HEK293 (cell line): ENCODE measurements at regions not wholly inside any gene's neighbourhood (a gene's known extent, or its start where the extent isn't known, plus 50 kb on each side); places are given as distances from the start of the nearest gene placed in this dataset.

ENCODE experiments used
- CTCF ChIA-PET: fragments of 350-600 bp; formaldehyde crosslinking; extraction: SDS; loops from one replicate; lab custom pipeline; 2021; ENCODE audit warnings: antibody characterized with exemption; lab: Yijun Ruan, JAX
- POLR2A ChIA-PET: fragments of 300-600 bp; formaldehyde crosslinking; extraction: SDS; loops from one replicate; lab custom pipeline; 2020; ENCODE audit warnings: antibody characterized with exemption, inconsistent platforms; lab: Yijun Ruan, JAX
- H3K27ac ChIP-seq: fragments of 200-500 bp; sonication (Bioruptor generic); 2 replicates; pipeline ENCODE4 v1.5.1; 2014; ENCODE audit warnings: low read depth, low read length, control low read depth, inconsistent platforms; ENCODE audit errors: extremely low read depth
- H3K36me3 ChIP-seq, 2 experiments: fragments of 200-500 bp in 1 of 2; sonication (Bioruptor generic) in 1 of 2; 1 replicate in 1 of 2; 2 replicates in 1 of 2; pipeline ENCODE4 v1.5.1; 2014 to 2017; ENCODE audit warnings: inconsistent platforms in 2 of 2, low read length in 2 of 2; ENCODE audit not compliant: control insufficient read depth in 2 of 2, insufficient read depth in 1 of 2
- H3K4me1 ChIP-seq: fragments of 200-500 bp; sonication (Bioruptor generic); 2 replicates; pipeline ENCODE4 v1.5.1; 2014; ENCODE audit warnings: mild to moderate bottlenecking, low read length, inconsistent platforms; ENCODE audit not compliant: control insufficient read depth, insufficient read depth
- H3K4me3 ChIP-seq: 2 replicates; pipeline ENCODE4 v1.5.1; 2011; ENCODE audit warnings: low read depth, mild to moderate bottlenecking, control low read depth, low read length, moderate library complexity
- H3K9me3 ChIP-seq: fragments of 200-500 bp; sonication (Bioruptor generic); 2 replicates; pipeline ENCODE4 v1.5.1; 2014; ENCODE audit warnings: low read depth, low read length, inconsistent platforms; ENCODE audit not compliant: control insufficient read depth, insufficient read depth
- HOXD13 ChIP-seq: sonication (generic); formaldehyde crosslinking; IDR thresholded peaks from 2 replicates; pipeline ENCODE4 v1.8.0; 2022; ENCODE audit warnings: missing genetic modification reagents, borderline replicate concordance
- KLF7 ChIP-seq: fragments of 450-650 bp; formaldehyde crosslinking; IDR thresholded peaks from 2 replicates; pipeline ENCODE4 v1.5.1; 2016; ENCODE audit warnings: missing biosample characterization, missing genetic modification characterization, borderline replicate concordance
- MYNN ChIP-seq: fragments of 450-650 bp; formaldehyde crosslinking; IDR thresholded peaks from 2 replicates; pipeline ENCODE4 v1.5.1; 2016; ENCODE audit warnings: missing biosample characterization, missing genetic modification characterization, borderline replicate concordance
- MZF1 ChIP-seq: fragments of 450-650 bp; formaldehyde crosslinking; IDR thresholded peaks from 2 replicates; pipeline ENCODE4 v1.5.1; 2017; ENCODE audit warnings: missing biosample characterization, missing genetic modification characterization, borderline replicate concordance
- RBAK ChIP-seq: fragments of 450-650 bp; formaldehyde crosslinking; IDR thresholded peaks from 2 replicates; pipeline ENCODE4 v1.5.1; 2016; ENCODE audit warnings: missing biosample characterization, missing genetic modification characterization
- SCRT1 ChIP-seq: fragments of 450-650 bp; formaldehyde crosslinking; IDR thresholded peaks from 2 replicates; pipeline ENCODE4 v1.5.1; 2016; ENCODE audit warnings: missing biosample characterization, missing genetic modification characterization, borderline replicate concordance
- ZBTB8A ChIP-seq: fragments of 450-650 bp; formaldehyde crosslinking; IDR thresholded peaks from 2 replicates; pipeline ENCODE4 v1.5.1; 2016; ENCODE audit warnings: missing biosample characterization, missing genetic modification characterization
- ZFHX2 ChIP-seq: fragments of 450-650 bp; formaldehyde crosslinking; conservative IDR thresholded peaks from 2 replicates; pipeline ENCODE4 v1.5.1; 2016; ENCODE audit warnings: missing biosample characterization, missing genetic modification characterization
- ZNF155 ChIP-seq: fragments of 450-650 bp; formaldehyde crosslinking; IDR thresholded peaks from 2 replicates; pipeline ENCODE4 v1.5.1; 2016; ENCODE audit warnings: missing biosample characterization, missing genetic modification characterization
- ZNF157 ChIP-seq: fragments of 450-650 bp; formaldehyde crosslinking; IDR thresholded peaks from 2 replicates; pipeline ENCODE4 v1.5.1; 2016; ENCODE audit warnings: missing biosample characterization, missing genetic modification characterization
- ZNF175 ChIP-seq: fragments of 450-650 bp; formaldehyde crosslinking; IDR thresholded peaks from 2 replicates; pipeline ENCODE4 v1.5.1; 2016; ENCODE audit warnings: missing biosample characterization, missing genetic modification characterization
- ZNF248 ChIP-seq: fragments of 450-650 bp; formaldehyde crosslinking; IDR thresholded peaks from 2 replicates; pipeline ENCODE4 v1.5.1; 2017; ENCODE audit warnings: missing biosample characterization, missing genetic modification characterization
- ZNF302 ChIP-seq: fragments of 450-650 bp; formaldehyde crosslinking; IDR thresholded peaks from 2 replicates; pipeline ENCODE4 v1.5.1; 2016; ENCODE audit warnings: missing biosample characterization, missing genetic modification characterization, low read depth
- ZNF391 ChIP-seq: fragments of 450-650 bp; formaldehyde crosslinking; IDR thresholded peaks from 2 replicates; pipeline ENCODE4 v1.5.1; 2016; ENCODE audit warnings: low read depth, missing biosample characterization, missing genetic modification characterization, borderline replicate concordance
- ZNF423 ChIP-seq: fragments of 450-650 bp; formaldehyde crosslinking; IDR thresholded peaks from 2 replicates; pipeline ENCODE4 v1.5.1; 2016; ENCODE audit warnings: missing biosample characterization, missing genetic modification characterization
- ZNF426 ChIP-seq: fragments of 450-650 bp; formaldehyde crosslinking; IDR thresholded peaks from 2 replicates; pipeline ENCODE4 v1.5.1; 2017; ENCODE audit warnings: missing biosample characterization, missing genetic modification characterization, mild to moderate bottlenecking, inconsistent platforms, moderate library complexity
- ZNF473 ChIP-seq: fragments of 450-650 bp; formaldehyde crosslinking; IDR thresholded peaks from 2 replicates; pipeline ENCODE4 v1.5.1; 2017; ENCODE audit warnings: missing biosample characterization, missing genetic modification characterization
- ZNF521 ChIP-seq: fragments of 450-650 bp; formaldehyde crosslinking; IDR thresholded peaks from 2 replicates; pipeline ENCODE4 v1.5.1; 2017; ENCODE audit warnings: missing biosample characterization, mild to moderate bottlenecking, missing genetic modification characterization
- ZNF529 ChIP-seq: fragments of 450-650 bp; formaldehyde crosslinking; IDR thresholded peaks from 2 replicates; pipeline ENCODE4 v1.5.1; 2017; ENCODE audit warnings: missing genetic modification characterization, missing biosample characterization; ENCODE audit not compliant: insufficient replicate concordance
- ZNF558 ChIP-seq: fragments of 450-650 bp; formaldehyde crosslinking; IDR thresholded peaks from 2 replicates; pipeline ENCODE4 v1.5.1; 2016; ENCODE audit warnings: missing biosample characterization, missing genetic modification characterization
- ZSCAN16 ChIP-seq: fragments of 450-650 bp; formaldehyde crosslinking; IDR thresholded peaks from 2 replicates; pipeline ENCODE4 v1.5.1; 2016; ENCODE audit warnings: missing biosample characterization, missing genetic modification characterization
- TF ChIP-seq, protein P1 (sequence below): fragments of 450-650 bp; formaldehyde crosslinking; IDR thresholded peaks from 2 replicates; pipeline ENCODE4 v1.5.1; 2016; ENCODE audit warnings: missing biosample characterization, missing genetic modification characterization
- TF ChIP-seq, protein P2 (sequence below): fragments of 450-650 bp; formaldehyde crosslinking; IDR thresholded peaks from 2 replicates; pipeline ENCODE4 v1.5.1; 2016; ENCODE audit warnings: missing biosample characterization, missing genetic modification characterization, borderline replicate concordance
- TF ChIP-seq, protein P3 (sequence below): fragments of 450-650 bp; formaldehyde crosslinking; IDR thresholded peaks from 2 replicates; pipeline ENCODE4 v1.5.1; 2016; ENCODE audit warnings: missing biosample characterization, missing genetic modification characterization
- TF ChIP-seq, protein P4 (sequence below): fragments of 450-650 bp; formaldehyde crosslinking; IDR thresholded peaks from 2 replicates; pipeline ENCODE4 v1.5.1; 2017; ENCODE audit warnings: missing biosample characterization, missing genetic modification characterization
- TF ChIP-seq, protein P5 (sequence below): fragments of 450-650 bp; formaldehyde crosslinking; IDR thresholded peaks from 2 replicates; pipeline ENCODE4 v1.5.1; 2016; ENCODE audit warnings: missing biosample characterization, missing genetic modification characterization, low read depth

DNA sequence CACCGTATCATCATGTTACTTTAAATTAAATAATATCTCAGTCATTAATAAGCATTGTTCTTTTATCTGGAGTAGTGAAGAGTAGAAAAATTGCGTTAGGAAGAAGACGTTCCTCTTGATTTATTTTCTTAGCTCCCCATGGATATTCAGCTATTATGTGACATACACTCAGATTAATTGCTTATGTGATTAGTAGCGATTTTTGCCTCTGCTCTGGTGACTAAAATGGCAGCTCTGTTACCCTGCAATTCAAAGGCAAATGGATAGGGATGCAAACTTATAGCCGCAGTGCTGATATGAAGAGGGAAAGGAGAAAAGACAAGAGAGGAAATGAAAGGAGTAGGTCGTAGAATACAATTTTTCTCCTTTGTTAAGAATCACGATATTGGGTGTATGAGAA lies 188.4 kb upstream of the MALRD1 start:
- Histone ChIP-seq H3K4me1 (no peaks in the 10 kb centered on the region), H3K4me3 (no peak overlapping the region), H3K27ac (no peak overlapping the region), H3K36me3 (no peaks in the 10 kb centered on the region), H3K9me3 (no peaks in the 10 kb centered on the region)
- TF ChIP-seq, protein P1, sequence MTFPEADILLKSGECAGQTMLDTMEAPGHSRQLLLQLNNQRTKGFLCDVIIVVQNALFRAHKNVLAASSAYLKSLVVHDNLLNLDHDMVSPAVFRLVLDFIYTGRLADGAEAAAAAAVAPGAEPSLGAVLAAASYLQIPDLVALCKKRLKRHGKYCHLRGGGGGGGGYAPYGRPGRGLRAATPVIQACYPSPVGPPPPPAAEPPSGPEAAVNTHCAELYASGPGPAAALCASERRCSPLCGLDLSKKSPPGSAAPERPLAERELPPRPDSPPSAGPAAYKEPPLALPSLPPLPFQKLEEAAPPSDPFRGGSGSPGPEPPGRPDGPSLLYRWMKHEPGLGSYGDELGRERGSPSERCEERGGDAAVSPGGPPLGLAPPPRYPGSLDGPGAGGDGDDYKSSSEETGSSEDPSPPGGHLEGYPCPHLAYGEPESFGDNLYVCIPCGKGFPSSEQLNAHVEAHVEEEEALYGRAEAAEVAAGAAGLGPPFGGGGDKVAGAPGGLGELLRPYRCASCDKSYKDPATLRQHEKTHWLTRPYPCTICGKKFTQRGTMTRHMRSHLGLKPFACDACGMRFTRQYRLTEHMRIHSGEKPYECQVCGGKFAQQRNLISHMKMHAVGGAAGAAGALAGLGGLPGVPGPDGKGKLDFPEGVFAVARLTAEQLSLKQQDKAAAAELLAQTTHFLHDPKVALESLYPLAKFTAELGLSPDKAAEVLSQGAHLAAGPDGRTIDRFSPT (tag by site-specific recombination): no peak
- no peak for TF ChIP-seq ZNF529 (tag by site-specific recombination)
- TF ChIP-seq, protein P2, sequence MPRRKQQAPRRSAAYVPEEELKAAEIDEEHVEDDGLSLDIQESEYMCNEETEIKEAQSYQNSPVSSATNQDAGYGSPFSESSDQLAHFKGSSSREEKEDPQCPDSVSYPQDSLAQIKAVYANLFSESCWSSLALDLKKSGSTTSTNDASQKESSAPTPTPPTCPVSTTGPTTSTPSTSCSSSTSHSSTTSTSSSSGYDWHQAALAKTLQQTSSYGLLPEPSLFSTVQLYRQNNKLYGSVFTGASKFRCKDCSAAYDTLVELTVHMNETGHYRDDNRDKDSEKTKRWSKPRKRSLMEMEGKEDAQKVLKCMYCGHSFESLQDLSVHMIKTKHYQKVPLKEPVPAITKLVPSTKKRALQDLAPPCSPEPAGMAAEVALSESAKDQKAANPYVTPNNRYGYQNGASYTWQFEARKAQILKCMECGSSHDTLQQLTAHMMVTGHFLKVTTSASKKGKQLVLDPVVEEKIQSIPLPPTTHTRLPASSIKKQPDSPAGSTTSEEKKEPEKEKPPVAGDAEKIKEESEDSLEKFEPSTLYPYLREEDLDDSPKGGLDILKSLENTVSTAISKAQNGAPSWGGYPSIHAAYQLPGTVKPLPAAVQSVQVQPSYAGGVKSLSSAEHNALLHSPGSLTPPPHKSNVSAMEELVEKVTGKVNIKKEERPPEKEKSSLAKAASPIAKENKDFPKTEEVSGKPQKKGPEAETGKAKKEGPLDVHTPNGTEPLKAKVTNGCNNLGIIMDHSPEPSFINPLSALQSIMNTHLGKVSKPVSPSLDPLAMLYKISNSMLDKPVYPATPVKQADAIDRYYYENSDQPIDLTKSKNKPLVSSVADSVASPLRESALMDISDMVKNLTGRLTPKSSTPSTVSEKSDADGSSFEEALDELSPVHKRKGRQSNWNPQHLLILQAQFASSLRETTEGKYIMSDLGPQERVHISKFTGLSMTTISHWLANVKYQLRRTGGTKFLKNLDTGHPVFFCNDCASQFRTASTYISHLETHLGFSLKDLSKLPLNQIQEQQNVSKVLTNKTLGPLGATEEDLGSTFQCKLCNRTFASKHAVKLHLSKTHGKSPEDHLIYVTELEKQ (tag by site-specific recombination): no peak
- TF ChIP-seq ZNF302: no peak
- POLR2A ChIA-PET: no interaction called here
- CTCF ChIA-PET: interaction anchor here (0.6 kb wide), 1 partner anchor 97 kb away, joined by 3 read pairs; no protein-coding TSS in a partner anchor

DNA sequence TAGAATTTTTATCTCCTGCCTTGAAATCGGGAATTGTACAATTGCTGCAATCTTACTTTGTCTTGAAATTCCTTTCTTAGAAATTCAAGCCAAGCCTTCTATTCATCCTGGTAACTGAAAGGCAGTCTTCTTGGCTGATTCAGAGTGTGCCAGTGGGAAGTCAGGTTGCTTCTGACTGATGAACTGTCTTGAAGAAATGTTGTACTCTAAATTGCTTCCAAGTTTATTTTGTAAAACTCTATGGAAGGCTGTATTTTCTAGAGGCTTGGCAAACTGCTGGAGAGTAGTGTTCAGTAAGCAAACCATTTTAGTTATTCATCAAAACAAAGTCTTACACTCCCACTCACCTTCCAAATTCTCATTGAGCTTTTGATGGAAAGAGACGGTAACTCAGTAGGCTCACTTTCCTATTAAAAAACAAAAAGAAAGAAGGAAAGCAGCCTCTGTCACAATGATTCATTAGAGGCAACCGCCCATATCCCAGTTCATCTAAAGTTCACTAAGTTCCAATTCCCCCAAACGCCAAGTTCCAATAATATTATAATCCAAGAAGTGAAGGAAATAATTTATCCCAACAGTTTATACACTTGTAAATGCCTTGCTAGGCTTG lies 187.9 kb upstream of the MALRD1 start:
- CTCF ChIA-PET: no interaction called here

DNA sequence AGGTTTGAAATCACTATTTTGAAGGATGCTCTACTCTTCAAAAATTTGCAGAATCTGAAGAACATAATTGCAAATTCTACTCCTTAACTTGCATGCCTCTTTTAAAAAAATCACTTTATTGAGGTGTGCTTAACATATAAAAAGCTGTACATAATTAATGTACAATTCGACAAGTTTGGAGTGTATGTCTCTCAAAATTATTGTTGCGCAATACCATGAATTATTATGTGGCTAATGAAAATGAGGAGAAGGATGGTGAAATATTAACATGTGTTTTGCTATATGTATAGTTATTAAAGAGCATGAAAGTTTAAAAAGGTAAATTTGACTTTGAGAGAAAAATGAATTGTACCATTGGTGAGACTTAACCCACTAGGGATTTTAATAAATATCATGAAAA lies 187.2 kb upstream of the MALRD1 start:
- H3K4me1 ChIP-seq: no peaks in the 10 kb centered on the region
- ChIA-PET CTCF (no interaction called here), POLR2A (no interaction called here)
- no peaks in the 10 kb centered on the region for H3K36me3 ChIP-seq
- no peak overlapping the region for H3K4me3 ChIP-seq
- H3K27ac ChIP-seq: no peak overlapping the region
- H3K9me3 ChIP-seq: no peaks in the 10 kb centered on the region
- TF ChIP-seq ZFHX2: no peak
- no peak for TF ChIP-seq ZNF155 (tag by site-specific recombination)
- TF ChIP-seq, protein P3, sequence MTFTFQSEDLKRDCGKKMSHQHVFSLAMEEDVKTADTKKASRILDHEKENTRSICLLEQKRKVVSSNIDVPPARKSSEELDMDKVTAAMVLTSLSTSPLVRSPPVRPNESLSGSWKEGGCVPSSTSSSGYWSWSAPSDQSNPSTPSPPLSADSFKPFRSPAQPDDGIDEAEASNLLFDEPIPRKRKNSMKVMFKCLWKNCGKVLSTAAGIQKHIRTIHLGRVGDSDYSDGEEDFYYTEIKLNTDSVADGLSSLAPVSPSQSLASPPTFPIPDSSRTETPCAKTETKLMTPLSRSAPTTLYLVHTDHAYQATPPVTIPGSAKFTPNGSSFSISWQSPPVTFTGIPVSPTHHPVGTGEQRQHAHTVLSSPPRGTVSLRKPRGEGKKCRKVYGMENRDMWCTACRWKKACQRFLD (tag by site-specific recombination): no peak
- TF ChIP-seq ZNF248 (tag by site-specific recombination): no peak
- TF ChIP-seq MZF1 (tag by site-specific recombination): no peak
- no peak for TF ChIP-seq KLF7 (tag by site-specific recombination)
- TF ChIP-seq ZNF157 (tag by site-specific recombination): no peak
- TF ChIP-seq RBAK (tag by site-specific recombination): no peak
- no peak for TF ChIP-seq ZNF473 (tag by site-specific recombination)
- TF ChIP-seq ZNF391 (tag by site-specific recombination): no peak
- TF ChIP-seq, protein P4, sequence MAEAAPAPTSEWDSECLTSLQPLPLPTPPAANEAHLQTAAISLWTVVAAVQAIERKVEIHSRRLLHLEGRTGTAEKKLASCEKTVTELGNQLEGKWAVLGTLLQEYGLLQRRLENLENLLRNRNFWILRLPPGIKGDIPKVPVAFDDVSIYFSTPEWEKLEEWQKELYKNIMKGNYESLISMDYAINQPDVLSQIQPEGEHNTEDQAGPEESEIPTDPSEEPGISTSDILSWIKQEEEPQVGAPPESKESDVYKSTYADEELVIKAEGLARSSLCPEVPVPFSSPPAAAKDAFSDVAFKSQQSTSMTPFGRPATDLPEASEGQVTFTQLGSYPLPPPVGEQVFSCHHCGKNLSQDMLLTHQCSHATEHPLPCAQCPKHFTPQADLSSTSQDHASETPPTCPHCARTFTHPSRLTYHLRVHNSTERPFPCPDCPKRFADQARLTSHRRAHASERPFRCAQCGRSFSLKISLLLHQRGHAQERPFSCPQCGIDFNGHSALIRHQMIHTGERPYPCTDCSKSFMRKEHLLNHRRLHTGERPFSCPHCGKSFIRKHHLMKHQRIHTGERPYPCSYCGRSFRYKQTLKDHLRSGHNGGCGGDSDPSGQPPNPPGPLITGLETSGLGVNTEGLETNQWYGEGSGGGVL (tag by site-specific recombination): no peak
- TF ChIP-seq MYNN (tag by site-specific recombination): no peak
- TF ChIP-seq ZNF426 (tag by site-specific recombination): no peak

More for the DNA sequence above, 187.9 kb upstream of the MALRD1 start:
- H3K9me3 ChIP-seq: no peaks in the 10 kb centered on the region
- no peaks in the 10 kb centered on the region for H3K4me1 ChIP-seq
- no peak overlapping the region for H3K27ac ChIP-seq
- H3K4me3 ChIP-seq: no peak overlapping the region
- no peaks in the 10 kb centered on the region for H3K36me3 ChIP-seq
- POLR2A ChIA-PET: no interaction called here
- TF ChIP-seq ZNF423: no peak
- no peak for TF ChIP-seq ZNF175
- no peak for TF ChIP-seq HOXD13
- no peak for TF ChIP-seq RBAK (tag by site-specific recombination)
- TF ChIP-seq, protein P5, sequence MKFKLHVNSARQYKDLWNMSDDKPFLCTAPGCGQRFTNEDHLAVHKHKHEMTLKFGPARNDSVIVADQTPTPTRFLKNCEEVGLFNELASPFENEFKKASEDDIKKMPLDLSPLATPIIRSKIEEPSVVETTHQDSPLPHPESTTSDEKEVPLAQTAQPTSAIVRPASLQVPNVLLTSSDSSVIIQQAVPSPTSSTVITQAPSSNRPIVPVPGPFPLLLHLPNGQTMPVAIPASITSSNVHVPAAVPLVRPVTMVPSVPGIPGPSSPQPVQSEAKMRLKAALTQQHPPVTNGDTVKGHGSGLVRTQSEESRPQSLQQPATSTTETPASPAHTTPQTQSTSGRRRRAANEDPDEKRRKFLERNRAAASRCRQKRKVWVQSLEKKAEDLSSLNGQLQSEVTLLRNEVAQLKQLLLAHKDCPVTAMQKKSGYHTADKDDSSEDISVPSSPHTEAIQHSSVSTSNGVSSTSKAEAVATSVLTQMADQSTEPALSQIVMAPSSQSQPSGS (tag by site-specific recombination): no peak
- no peak for TF ChIP-seq ZNF521
- TF ChIP-seq ZNF558 (tag by site-specific recombination): no peak
- no peak for TF ChIP-seq SCRT1 (tag by site-specific recombination)
- TF ChIP-seq ZSCAN16 (tag by site-specific recombination): no peak
- no peak for TF ChIP-seq ZBTB8A (tag by site-specific recombination)
